Gastroesophageal sphincter (tissue), 3 donors: ENCODE measurements at regions not wholly inside any gene's neighbourhood (a gene's known extent, or its start where the extent isn't known, plus 50 kb on each side); places are given as distances from the start of the nearest gene placed in this dataset.

Source experiments
- EP300 ChIP-seq: sonication (generic); formaldehyde crosslinking; IDR thresholded peaks from one replicate; pipeline ENCODE4 v1.6.1; 2017; ENCODE audit warnings: antibody characterized with exemption, mild to moderate bottlenecking
- POLR2A ChIP-seq, 2 donors: fragments of 450-650 bp; IDR thresholded peaks; one replicate each; pipeline ENCODE4 v1.6.1; 2017; ENCODE audit warnings: antibody characterized with exemption in 2 of 2, mild to moderate bottlenecking in 2 of 2, moderate library complexity in 1 of 2
- TF ChIP-seq, protein P1 (sequence below), 4 experiments: fragments of 200-600 bp in 2 of 4; fragments of 450-650 bp in 2 of 4; sonication (generic) in 1 of 4; IDR thresholded peaks; one replicate each; pipeline ENCODE4 v1.5.1; 2017 to 2019; ENCODE audit warnings: antibody characterized with exemption in 4 of 4, mild to moderate bottlenecking in 2 of 4, moderate library complexity in 2 of 4

DNA sequence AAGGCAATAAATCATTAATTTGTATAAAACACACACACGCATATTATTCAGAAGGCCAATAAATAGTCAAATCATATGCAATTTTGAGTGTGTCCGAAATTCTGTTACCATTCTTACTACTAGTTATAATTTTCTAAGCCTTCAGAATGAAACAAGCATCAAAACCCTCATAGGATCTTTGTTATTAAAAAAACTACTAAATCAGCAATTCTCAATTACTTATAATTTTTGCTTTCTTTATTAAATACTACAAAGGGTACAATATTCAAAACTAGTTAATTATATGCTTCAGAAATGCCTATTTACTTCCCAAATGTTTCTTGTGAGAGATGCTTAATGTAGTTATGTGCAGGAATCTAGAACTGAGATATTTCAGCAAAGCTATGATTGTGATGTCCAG, 413.1 kb upstream of the KIF2B start:
- TF ChIP-seq POLR2A (IDR thresholded peaks at IDR 0.05) (no peak), EP300 (no peak)
- TF ChIP-seq, protein P1, sequence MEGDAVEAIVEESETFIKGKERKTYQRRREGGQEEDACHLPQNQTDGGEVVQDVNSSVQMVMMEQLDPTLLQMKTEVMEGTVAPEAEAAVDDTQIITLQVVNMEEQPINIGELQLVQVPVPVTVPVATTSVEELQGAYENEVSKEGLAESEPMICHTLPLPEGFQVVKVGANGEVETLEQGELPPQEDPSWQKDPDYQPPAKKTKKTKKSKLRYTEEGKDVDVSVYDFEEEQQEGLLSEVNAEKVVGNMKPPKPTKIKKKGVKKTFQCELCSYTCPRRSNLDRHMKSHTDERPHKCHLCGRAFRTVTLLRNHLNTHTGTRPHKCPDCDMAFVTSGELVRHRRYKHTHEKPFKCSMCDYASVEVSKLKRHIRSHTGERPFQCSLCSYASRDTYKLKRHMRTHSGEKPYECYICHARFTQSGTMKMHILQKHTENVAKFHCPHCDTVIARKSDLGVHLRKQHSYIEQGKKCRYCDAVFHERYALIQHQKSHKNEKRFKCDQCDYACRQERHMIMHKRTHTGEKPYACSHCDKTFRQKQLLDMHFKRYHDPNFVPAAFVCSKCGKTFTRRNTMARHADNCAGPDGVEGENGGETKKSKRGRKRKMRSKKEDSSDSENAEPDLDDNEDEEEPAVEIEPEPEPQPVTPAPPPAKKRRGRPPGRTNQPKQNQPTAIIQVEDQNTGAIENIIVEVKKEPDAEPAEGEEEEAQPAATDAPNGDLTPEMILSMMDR (IDR thresholded peaks at IDR 0.05), result no peak
